HG03064 (cell line): ENCODE measurements at regions not wholly inside any gene's neighbourhood (a gene's known extent, or its start where the extent isn't known, plus 50 kb on each side); places are given as distances from the start of the nearest gene placed in this dataset.

Source experiments
- ATAC-seq: cut with Tn5 transposase; IDR thresholded peaks from one replicate; pipeline ENCODE4 v1.9.1; 2021; ENCODE audit warnings: low read depth; ENCODE audit not compliant: unreplicated experiment

DNA sequence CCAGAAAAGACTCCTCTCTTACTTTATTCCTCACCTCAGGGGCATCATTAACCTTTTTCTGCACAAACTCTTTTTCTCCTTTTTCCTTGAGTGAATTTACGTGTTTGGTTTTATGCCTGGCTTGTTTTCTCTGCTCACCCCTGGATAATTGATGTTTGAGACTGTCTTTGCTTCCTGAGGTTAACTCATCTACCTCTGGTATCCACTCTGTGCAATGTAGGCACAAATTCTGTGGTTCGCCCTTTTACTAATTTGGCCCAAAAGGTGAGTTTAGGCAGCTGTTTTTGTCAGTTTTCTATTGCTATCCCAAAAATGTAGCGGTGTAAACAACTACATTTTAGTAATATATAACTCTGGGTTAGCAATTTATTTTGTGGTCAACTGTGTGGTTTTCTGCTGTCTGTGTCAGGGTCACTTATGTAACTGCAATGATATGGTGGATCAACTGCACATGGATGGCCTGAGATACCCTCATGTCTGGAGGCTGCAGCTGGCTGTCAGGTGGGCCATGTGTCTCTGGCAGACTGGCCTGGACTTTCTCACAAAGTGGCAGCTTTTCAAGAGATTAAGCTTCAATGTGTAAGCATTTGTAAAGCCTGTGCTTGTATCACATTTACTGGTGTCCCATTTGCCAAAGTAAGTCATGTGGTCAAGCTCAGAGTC lies 329.7 kb downstream of the FSIP2 start:
- no peak for ATAC-seq

DNA sequence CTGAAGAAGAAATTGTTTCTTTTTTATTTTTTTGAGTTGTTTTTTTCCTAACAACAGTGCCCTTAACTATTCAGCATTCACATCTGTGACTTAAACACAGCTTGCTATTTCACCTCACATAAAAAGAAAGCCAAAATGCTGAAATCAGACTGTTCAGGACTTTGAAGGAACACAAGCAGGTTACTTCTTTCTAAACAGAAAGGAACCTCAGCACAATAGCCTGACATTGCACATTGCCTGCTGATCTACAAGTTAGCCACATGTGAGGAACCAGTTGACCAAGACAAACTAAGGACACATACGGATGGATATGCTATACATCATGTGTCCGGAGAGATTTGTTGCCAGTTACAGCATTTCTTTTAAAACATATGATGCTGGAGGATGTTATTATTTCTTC lies 331.1 kb downstream of the FSIP2 start:
- ATAC-seq, result no peak

DNA sequence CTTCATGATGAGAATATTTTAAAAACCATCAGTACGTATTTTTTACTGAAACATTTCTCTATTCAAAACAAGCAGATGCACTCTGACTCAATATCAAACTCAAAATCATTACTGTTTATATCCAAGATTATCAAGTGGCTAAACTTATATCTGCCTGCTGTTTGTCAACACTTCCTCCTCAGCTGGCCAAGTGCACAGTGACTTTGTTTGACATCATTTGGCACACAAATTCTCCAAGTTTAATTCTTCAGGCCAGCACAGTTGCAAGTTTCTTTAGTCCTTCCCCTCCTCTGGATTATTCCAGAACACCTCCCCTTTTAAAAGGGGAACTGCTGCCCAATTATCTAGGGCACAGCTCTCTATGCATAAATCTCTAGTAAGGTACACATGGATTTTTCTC lies 346.6 kb downstream of the FSIP2 start:
- no peak for ATAC-seq

DNA sequence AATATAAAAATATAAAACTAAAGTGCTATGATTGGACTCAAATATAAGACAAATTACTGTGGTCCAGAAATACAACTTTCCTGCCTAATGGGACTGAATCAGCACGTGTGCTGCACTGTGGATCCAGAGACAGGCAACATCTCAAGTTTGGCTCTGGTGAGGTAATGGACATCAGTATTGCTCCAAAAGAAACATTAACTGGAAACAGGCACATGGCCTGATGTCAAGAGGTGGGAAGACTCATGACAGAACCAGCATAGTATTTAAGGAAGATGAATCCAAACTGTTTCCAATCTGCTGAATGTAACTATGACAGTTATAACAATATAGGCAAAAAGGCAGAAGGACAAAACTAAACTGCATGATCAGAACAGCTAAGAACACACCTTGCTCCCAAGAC lies 354.6 kb downstream of the FSIP2 start:
- ATAC-seq, result no peak

DNA sequence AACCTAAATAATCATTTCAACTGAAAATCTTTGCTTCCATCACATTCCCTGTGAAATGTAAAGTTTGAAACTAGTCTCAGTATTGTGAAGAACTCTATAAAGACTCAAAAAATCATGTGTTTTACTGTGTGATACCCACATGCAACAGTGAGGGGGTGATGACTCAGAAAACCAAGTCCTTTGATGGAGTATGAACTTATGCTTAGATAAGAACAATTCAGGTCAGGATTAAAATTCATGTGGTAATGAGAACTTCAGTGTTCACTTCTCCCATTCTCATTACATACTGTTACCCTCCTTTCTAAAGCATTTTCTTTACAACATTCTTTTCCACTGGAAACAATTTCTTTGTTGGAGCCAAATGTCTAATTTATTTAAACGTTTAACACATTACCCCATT lies 360.2 kb downstream of the FSIP2 start:
- no peak for ATAC-seq

DNA sequence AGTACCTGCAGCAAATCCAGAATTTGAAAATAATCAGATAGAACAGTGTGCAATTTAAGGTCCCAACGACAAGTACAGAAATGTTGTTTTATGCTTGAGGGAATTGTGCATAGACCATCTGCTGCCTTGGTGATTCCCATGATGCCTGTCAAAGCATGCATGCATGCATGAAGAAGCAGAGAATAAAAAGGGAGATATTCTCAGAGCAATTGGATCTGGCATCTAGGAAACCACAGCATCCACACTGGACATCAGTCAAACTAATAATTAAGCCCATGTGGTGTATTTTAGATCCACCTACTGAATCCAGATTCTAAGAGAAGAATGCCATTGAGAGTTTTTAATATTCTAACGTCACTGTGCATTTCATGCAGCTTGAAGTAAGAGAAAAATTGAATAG lies 361.2 kb downstream of the FSIP2 start:
- no peak for ATAC-seq

DNA sequence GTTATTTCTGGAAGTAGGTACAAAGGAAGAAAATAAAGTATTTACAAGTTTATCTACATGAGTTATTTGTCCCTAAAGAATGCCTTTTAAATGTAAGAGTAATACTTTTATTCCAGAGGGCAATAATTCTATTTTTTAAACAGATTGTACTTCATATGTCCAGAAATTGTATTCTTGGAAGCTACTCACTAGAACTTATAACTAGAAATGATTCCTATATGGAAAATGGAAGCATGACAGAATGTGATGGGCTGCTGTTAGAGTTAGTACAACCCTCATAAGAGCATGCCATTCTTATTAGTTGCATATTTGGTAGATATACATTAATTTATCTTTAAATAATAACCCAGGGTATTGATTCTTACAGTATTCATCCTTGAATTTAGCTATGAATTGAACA lies 362.0 kb downstream of the FSIP2 start:
- ATAC-seq, result no peak

DNA sequence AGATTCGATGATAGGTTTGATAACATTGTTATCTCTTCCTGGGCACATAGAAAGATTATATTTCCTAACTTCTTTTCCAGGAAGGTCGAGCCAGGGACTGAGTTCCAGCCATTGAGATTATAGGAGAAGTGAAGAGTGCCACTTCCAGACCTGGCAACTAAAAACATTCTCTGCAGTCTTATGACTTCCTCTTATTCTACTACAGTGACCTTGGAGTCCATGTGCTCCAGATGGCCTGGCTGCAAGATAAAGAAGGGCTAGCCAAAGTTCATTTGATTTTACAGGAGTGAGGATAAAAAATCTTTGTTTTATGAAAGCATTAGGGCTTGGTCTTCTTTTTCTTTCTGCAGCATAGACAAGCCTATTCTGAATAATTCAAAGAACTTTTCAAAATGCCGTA lies 363.0 kb downstream of the FSIP2 start:
- ATAC-seq, result no peak

DNA sequence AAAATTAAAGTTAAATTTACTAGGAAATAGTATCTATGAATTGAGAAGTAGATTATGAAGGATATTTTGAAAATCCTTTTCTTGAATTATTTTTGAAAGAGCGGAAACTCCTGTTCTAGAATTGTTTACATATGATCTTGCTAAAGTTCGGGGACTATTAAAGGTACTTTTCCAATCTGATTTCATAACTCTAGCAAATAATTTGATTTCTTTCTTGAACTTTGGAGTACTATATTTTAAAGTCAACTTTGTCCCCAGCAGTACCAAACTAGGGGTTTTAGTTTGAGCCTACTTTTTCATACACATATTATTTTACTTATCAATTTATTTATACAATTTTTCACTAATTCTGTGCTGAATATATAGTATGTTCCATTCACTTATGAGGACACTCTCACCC lies 364.7 kb downstream of the FSIP2 start:
- ATAC-seq, result no peak

DNA sequence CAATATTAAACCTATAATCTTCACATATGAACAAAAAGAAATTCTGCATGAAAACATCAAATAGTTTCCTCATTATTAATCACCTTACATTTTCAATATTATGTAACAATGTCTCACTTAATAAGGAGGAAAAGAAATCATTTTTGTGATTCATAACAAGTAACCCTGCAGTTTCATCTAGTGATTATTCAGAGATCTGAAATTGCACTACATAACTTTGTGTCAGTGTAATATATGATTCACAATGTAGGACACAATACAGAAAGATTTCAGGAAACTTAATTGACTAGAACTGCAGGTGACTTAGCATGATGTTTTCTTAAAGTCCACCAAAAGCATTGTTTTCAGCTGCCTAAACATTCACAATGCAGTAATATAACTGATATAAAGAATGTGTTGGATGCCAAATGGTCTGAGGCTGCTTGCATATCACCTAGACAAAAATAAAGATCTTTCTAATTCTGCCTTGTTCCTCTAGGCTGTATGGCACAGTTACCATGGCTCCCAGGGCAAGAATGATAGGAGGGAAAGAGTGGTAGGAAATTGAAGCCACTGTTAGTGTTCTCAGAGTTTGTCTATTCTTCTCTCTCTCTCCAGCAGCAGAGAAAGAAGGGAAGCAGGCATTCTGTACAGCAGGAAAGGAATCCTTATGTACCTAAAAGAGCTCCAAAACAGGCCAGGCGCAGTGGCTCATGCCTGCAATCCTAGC lies 366.6 kb downstream of the FSIP2 start:
- ATAC-seq, result no peak

DNA sequence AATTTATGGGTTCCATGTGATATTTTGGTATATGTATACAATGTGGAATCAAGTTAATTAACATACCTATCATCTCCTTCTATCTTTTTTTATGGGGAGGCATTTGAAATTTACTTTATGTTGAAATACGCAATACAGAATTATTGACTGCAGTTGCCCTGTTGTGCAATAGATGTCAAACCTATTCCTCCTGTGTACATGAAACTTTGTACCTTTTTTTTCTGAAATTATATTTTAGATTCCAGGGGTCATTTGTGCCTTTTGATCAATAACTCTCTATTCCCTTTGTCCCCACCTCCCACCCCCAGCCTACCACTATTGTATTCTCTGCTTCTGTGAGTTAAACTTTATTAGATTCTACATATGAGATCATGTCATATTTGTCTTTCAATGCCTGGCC lies 369.9 kb downstream of the FSIP2 start:
- no peak for ATAC-seq

DNA sequence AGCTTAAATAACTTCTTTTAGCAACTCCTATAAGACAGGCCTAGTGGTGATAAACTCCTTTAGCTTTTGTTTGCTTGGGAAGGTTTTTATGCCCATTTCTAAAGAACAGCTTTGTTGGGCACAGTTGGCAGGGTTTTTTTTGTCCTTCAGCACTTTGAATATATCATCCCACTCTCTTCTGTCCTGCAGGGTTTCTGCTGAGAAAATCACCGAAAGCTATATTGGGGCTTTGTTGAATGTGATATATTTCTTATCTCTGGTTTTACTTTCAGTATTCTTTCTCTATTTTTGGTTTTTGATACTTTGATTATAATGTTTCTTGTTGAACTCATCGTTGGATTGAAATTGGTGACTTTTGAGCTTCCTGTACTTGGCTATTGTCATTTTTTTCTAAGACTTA lies 372.8 kb upstream of the ZC3H15 start:
- ATAC-seq, result no peak

DNA sequence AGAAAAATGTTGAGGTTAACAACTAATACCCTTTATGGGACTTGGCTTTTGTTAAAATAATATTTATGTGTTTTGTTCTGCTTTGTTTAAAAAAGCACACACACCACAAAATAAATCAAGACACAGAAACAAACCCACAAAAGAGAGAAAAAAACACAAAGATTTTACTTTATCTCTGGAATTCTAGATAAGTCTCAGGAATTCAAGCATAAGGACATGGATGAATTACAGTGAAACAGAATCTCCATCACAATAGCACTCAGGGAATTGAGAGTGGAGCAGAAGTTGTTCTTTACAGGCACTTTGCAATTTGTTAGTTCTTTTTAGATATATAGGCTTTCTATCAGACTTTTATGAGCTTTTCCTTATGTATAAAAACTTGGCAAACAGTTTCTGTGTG lies 360.9 kb upstream of the ZC3H15 start:
- ATAC-seq, result no peak

DNA sequence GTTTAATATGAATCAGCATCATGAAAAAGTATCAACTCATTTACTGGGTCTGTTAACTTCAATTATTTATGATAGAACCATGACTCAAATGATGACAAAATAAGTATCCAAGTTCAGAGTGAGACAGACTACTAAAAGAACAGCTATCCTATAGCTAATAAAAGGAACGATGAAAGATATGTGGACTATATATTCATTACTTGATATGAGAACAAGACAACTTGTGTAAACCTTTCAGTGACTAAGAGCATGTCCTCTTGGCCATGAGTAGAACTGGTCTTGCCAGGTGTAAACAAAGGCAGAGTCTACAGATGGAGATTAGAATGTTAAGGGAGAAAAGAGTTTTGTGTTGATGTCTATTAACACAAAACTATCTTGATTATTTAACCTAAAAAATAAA lies 360.4 kb upstream of the ZC3H15 start:
- ATAC-seq, result no peak

DNA sequence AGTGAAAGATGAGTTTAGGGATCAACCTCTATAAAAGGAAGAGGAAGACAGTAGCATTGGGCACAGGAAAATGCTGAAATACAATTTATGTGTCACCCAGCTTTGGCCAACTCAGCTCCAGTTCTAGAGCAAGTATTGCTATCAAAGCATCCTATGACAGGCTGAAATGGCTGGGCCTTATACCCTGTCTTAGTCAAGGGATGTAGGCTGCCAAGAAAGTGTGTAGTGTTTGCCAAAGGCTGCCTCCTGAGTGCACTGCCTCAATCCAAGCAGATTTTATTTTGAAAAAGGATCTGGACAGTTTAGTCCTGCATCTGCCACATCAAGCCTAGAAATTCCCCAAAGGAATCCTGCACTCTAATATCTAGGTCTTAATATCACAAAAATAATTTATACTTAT lies 359.9 kb upstream of the ZC3H15 start:
- no peak for ATAC-seq

DNA sequence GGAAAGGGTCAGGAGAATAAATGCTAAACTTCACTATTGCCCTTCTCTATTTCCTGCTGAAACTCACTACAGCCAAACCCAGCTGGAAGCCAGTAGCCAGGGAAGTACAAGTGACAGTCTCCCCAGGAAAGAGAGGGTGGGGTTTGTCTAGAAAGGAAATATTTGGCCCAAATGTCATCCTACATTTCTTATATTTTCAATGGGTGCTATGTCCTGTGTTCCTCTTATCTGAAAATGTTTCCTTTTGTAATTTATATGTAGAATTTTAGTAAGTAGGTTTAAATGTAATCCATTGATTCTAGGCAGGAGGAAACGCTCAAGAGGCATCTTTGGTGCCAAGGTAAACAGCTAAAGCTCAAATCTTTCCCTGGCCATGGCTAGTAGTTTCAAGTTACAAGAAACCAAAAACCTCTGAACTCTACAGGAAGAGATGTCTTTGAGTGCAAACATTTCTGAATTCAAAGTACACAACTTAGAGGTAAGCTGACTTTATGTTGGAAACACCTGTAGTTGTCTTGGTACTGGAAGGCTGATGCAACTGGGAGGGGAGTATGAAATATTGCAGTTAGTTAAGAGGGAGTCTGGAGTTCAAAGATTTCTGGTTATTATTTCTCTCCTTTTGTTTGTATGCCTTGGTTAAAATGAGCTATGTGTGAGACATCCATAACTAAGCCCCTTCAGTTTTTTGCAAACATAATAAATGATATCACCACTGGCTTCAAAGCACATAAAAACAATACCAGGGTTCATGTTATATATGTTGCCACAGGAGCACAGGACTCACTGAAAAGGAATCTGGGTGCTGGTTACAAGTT lies 356.1 kb upstream of the ZC3H15 start:
- no peak for ATAC-seq

DNA sequence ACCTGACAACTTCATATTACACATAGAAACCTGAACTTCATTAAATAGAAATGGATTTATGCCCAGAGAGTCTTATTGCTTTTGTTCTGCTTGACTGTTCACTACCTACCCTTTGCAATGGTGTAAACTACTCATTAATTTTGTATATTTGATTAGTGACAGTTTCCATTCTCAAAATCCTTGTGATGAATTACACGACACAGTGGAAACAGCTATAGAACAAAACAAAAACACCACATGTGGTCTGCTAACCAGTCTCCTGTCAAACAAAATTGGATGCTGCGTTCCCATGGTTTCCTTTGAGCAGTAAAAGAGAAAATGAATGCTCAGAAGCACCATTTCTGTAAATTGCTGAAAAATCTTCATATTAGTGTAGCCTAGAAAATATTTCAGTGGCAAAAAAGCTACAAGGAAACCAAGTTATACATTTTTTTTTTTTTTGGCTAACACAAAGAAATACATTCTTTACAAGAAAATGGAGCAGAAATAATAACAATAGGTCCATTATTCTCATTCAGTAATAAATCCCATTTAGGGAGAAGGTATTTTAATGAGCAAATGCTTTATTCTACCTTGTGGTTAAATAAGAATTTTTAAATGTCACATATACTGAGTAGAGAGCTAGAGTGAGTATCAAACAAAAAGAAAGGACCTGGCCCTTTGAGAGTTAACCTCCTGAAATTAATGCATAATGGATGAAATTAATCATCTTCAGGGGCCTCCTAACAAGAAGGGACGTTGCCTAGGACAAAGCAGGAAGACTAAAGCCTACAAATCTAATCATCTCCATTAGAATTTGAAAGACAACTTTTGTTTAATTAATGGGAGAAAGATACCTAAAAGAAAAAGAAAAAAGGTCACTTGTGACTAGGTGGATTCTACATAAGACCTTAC lies 355.1 kb upstream of the ZC3H15 start:
- no peak for ATAC-seq

DNA sequence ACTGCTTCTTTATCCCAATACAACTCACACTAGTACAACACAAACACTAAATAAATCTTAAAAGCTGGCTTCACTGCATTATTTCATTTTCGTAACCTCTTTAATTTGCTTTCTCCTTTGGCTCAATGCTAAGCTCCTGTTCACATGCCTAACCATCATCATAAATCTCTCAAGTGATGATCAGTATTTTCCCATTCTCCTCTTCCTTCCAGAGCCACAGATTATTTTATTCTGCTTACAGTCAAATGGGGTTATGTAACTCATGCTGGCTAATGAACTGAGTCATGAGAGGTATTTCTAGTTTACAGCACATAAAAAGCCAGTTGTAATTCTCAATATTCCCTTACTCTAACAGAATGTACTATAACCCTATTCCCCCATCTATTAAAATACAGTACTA lies 350.4 kb upstream of the ZC3H15 start:
- no peak for ATAC-seq

DNA sequence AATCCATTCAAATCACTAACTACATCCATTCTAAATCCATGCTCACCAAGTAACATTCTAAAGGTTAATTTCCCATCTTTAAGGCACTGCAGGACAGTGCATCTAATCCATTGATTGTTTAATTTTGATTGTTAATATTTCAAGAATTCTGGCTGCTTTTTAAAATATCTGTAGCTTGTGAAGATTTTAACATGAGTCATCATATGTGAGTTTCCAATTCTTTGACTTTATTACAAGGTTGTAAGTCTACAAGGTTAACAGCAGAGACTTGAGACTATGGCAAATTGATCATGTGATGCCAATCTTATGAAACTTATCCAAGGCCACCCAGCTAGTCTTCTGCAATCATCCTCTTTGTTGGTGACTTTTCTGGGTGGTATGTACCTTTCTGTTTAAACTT lies 349.2 kb upstream of the ZC3H15 start:
- no peak for ATAC-seq

DNA sequence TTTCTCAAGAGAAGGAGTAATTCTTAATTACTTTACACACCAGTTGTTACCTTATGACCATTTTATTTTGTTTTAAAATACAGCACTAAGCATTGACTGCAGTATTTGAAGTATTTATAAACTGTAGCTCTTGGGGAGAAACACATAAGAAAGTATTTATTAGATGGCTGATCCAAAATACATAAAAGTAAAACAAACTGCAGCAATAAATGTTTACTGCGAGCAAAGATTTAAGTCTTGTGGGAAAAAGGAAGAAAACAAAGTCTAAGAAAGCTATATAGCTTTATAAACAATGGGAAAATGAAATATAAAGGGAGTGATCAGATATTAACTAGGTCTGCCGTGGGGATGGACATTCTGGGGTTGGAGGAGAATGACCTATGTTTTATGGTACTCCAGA lies 347.2 kb upstream of the ZC3H15 start:
- ATAC-seq, result no peak

DNA sequence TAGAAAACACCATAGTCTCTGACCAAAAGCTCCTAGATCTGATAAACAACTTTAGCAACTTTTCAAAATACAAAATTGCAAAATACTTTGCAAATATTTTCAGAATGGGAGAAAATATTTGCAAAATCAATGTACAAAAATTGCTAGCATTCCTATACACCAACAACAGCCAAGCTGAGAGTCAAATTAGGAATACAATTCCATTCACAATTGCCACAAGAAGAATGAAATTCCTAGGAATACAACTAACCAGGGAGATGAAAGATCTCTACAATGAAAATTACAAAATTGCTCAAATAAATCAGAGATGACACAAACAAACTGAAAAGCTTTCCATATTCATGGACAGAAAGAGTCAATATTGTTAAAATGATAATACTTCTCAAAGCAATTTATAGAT lies 327.0 kb upstream of the ZC3H15 start:
- no peak for ATAC-seq
